GM04503 (cell line): ENCODE measurements at regions not wholly inside any gene's neighbourhood (a gene's known extent, or its start where the extent isn't known, plus 50 kb on each side); places are given as distances from the start of the nearest gene placed in this dataset.
A peak's percentile ranks its signal among the peaks of the same experiment; 100 is the strongest.
"Not testable (repeated sequence)": the region's sequence is repeated elsewhere in the genome, so short reads cannot be mapped to it uniquely, and the experiment has no call there.

Experiments
- DNase-seq: peaks from one replicate; pipeline ENCODE4 v3.0.0-alpha.2; 2012; ENCODE audit warnings: low read depth

DNA sequence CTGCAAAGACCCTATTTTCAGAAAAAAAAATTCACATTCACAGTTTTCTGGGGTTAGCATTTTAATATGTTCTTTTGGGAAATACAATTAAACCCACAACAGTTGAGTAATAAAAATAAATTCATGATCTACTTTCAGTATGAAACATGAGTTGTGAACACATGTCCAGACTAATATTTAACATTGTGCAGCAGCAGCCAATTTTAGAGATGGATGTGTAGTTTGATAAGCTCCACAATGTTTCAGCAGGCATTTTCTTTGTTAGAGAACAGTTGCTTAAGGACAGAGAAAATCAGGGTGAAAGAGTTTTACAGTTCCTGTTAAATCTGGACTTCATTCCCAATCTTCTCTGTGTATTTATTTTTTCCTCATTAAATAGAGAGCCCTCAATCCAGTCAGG is 519.5 kb downstream of the PIK3C3 start:
- no peak for DNase-seq

DNA sequence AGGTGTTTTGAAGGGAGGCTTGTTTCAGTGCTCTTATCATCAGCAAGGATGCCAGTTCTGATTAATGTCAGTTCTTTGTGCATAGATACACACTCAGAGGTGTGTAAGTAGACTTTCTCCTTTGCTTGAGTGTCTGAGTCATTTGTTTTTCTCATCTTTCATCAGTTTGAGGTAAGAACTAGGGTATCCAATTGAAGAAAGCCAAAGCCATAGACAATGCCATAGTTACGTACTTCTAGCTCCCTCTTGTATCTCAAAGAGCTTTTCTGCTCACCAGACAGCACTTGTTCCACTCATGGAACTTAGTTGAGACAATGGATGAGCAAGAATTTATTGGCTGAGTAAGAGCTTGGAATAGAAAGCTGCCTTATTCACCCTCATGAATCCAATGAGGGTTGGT is 520.1 kb downstream of the PIK3C3 start:
- no peak for DNase-seq

DNA sequence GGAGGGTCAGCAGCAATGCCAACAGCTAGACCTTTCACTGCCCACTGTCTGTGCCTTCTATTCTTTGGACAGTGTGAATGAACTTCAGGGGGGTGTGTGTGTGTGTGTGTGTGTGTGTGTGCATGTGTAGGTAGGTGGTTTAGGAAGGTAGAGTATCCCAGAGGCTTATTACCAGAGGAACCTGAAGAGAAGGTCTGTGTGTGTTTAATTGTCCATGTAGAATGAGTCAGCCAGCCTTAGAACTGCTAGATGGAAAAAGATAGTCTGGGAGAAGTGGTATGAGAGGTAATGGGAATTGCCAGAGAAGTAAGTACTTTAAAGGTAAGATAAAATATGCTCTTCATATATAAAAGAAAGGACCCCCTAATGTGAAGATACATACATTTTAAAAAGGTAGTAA is 522.2 kb downstream of the PIK3C3 start:
- no peak for DNase-seq

DNA sequence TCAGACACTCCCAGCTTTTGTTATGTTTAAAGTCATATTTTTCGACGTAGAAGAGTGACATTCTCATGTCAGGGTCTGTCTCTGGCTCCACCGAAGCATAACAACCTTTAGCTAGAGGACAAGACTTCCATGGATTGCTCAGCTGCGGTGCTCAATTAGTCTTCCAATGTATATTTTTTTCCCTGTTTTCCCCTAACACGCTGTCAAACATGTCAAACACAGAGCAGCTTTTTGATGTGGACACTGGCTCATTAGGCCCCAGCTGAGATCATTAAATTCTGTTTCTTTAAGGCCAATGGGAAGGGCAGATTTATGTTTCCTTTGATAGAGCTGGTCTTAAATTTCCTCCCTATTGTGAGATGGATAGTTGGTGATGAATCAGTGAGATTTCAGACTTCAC is 525.4 kb downstream of the PIK3C3 start:
- no peak for DNase-seq

DNA sequence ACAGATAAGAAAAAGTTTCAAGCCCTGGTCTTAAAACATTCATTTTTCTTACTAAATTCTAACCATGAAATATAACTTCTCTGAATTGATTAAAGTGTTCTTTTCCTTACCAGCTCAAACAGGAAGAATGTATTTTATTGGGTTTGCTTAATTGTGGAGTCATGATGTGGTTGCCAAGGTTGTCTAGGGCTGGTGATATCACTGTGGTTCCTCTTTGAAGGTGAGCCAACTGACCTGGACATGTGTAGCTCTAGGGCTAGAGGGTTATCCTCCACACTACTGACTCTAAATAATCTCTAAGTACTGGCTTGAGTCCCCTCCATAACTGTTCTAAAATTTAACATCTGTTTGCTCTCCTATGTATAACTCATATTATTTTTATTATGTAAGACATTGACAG is 529.6 kb downstream of the PIK3C3 start:
- no peak for DNase-seq

DNA sequence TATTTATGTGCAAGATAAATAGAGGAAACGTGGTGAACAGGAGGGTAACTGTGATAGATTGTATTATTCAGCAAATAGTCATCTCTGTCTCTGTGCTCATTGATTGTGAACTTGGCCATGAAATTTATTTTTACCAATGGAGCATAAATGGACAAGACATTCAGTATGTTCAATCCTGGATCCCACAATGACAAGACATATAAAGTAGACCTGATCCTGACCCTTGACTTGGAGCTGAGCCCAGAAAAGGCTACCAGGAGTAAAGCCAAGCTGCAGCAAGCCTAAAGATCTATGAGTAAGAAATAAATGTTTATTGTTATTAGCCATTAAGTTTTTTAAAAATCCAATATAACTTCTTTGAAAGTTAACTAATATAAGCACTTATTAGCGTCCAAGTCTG is 531.2 kb downstream of the PIK3C3 start:
- DNase-seq: no peak

DNA sequence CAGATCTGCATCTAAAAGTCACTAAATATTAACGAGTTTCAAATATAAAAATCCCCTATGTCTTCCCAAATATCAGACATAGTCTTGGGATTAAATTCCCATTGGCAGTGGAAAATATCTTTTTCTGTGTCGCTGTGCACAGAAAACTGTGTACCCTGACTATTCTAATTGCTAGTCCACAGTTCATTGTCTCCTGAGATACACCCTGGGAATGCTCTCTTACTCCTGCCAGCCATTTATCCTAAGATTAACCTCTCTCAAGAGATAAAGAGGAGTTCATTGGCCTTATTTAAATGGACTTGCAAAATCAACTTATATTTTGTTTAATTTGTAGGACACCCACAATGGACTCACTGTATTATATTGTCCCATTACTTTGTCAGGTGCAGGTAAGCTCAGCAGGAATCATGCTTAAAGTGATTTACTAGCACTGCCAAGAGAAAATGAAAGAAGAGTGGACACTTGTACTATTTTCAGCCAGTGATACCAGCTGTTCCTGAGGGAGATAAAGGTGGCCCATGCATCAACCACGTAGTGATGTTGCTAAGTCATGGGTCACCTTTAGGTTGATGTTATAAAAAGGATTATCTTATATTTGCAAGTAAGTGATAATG is 553.8 kb downstream of the PIK3C3 start:
- DNase-seq: no peak

DNA sequence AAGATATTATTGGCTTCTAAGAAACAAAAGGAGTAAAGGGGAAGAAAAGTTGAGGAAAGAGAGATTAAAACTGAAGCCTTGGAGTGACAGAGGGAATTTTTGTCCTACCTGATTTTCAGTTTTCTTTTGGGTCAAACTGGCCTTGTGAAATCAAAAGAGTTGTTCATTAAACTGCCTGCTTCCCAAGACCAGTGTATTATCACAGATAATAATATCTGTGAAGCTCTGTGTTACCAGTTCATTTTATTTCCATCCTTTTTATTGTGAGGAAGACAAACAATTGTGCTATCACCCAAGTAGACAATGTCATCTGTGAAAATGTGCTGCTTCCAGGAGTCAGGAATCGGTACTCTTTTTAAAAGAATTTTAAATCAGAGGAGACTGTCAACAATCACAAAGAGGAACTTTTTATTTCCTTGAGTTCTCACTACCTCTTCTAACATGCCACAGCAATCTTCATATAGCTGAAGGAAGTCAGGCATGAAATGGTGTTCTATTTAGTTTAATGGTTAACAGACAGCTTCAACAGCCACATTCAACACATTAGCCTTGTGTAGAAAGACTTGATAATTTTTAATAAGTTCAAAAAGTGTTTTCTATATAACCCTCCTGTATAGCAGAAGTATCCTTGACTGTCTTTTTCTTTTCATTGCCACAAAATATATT is 554.8 kb downstream of the PIK3C3 start:
- DNase-seq: no peak

DNA sequence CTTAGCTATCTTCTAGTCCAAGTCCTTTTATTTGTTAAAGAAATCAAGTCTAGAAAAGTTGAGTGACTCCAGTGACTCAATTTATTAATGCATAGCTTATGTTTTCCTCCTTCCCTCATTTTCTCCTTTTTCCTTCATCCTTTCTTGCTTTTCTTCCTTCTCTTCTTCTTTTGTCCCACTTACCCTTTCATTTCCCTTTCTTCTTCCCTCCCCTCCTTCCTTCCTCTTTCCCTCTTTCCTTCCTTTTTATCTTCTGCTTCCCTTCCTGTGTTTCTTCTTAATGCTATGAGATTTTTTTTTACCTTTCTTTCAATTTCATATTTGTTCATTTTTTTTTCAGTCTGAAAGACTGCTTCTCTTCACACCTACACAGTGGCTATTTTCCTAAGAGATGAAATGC is 555.5 kb downstream of the PIK3C3 start:
- no peak for DNase-seq

DNA sequence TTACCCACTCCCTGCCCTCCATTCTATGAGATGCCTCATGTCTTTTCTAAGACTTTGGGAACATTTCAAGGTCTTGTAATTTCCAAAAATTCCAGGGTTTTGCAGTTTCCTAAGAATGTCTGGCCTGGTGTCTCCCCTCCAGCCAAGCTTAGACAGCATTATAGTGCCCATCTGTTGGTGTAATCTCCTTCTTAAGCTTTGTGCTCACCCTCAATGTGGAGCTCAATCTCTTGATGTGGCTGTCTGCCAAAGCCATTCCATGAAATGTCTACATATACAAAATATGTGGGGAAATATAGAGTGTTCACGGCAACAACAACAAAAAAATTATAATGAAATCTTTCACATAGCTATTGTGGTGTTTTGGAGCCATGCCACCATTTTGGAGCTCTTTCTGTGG is 558.4 kb downstream of the PIK3C3 start:
- no peak for DNase-seq

DNA sequence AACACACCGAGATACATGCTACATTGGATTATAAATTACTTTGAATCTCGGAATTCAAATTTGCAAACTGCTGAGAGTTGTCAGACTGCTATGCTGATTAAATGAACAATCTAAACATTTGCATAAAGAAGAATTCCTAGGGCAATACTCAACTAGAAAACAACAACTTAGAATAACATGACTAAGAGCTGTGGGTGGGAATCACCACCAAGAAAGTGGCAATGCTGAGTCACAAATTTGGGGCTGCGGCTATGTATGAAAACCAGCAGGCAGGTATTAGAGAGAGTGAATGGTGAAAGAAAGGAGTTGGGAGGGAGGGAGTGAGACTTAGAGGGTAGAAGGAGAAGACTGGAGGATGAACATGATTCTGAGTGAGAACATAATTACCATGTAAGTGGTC is 559.5 kb downstream of the PIK3C3 start:
- DNase-seq: peak; percentile 4

DNA sequence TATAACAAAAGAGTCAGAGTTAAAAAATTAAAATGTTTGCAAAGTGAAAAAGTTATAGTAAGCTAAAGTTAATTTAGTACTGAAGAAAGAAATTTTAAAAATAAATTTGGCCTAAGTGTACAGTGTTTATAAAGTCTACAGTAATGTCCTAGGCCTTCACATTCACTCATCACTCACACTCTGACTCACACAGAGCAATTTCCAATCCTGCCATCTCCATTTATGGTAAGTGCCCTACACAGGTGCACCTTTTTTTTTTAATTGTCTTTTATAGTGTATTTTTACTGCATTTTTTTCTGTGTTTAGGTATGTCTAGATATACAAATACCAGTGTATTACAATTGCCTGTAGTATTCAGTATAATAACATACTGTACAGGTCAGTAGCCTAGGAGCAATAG is 562.9 kb downstream of the PIK3C3 start:
- no peak for DNase-seq

DNA sequence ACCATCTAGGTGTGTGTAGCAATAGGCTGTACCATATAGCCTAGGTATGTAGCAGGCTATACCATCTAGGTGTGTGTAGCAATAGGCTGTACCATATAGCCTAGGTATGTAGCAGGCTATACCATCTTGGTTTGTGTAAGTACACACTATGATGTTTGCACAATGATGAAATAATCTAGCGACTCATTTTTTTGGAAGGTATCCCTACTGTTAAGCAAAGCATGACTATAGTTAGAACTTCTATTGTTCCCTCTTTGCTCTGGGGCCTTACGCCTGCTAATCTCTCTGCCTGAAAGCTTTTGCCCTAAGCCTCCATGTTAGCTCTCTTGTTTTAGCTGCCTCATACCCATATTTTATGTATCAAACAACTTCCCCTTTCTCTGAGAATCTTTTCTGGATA is 563.3 kb downstream of the PIK3C3 start:
- not testable (repeated sequence) for DNase-seq

DNA sequence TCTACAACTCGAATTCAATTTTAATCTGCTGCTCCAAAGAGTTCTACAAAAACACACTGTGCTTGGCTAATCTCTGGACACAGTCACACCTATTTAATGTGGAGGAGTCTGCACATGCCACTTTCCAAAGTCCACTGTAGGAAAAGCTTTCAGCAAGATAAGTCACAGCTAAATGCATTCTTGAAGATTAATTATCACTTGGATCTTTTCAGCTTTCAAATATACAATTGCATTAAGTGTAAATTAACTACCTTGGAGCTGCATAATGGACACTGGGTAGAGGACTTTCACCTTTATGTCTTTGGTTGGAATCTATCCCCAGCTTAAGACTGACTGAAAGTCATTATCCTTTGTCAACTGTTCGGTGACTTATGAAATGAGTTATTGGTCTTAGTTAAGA is 565.1 kb downstream of the PIK3C3 start:
- no peak for DNase-seq

DNA sequence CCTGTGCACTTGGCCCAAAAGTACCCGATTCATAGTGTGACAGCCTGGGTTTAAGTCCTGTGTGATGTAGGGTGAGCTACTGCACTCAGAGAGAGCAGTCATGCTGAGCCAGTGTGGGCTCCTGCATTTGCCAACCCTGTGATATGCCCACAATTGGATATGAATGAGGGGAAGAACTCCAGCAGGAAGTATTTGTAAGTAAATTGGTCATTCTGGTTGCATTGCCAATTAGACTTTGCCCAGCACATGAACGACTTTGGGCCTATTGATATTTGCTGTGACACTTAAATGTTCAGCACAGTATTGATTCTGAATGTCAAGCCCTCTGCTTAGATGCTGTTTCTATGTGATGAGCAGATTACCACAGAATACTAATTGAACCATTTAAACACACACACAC is 570.9 kb downstream of the PIK3C3 start:
- no peak for DNase-seq

DNA sequence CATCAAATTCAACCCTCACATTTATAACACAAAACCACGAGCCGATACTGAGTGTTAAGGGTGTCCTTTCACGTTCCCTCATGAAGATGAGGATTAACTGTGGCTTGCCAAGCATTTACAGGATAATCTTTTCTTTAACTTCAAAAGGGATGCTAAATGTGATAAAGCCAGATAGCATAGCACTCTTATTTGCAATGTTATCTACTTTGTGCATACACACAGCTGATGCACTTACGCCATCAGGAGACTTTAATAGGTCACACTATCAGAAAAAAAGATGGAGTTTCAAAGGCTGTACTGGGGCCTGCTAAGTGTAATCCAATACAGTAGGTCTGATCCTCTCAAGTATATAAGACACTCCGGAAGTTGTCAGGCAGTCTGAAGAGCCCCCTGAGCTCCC is 572.7 kb downstream of the PIK3C3 start:
- no peak for DNase-seq

DNA sequence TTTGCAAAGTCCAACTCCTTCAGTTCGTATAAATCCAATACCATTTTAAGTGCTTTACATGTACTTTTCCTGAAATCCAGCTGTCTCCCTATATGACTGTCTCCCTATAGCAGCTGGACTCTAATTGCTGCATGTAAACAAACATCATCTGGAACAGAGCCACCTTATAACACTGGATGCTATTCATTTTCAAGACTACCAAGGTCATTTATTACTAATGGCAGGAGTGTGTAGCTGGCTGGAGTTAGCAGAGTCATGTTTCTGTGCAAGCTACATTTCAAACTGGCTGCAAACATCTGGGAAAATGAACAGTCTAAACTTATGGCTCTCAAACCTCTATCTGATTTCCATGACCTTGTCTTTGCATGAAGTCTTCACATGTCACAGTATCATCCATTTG is 575.2 kb downstream of the PIK3C3 start:
- DNase-seq: no peak

DNA sequence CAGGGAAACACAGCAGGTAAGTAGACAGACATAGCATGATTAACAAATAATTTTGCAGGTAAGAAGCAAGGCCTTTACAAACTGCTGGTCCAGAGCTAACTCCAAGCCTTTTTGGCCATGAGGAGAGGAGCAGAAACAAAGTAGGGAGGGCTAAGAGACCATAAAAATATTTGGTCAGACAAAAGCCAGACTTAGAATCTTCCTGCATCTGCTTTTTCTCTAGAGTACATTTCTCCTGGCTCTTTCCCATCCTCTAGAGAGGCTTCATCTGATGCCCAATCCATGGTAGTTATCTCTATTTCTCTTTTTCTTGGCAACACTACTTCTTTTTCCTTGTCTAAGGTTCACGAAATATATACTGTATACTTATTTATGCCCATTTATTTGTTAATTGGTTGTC is 577.1 kb downstream of the PIK3C3 start:
- DNase-seq: no peak

DNA sequence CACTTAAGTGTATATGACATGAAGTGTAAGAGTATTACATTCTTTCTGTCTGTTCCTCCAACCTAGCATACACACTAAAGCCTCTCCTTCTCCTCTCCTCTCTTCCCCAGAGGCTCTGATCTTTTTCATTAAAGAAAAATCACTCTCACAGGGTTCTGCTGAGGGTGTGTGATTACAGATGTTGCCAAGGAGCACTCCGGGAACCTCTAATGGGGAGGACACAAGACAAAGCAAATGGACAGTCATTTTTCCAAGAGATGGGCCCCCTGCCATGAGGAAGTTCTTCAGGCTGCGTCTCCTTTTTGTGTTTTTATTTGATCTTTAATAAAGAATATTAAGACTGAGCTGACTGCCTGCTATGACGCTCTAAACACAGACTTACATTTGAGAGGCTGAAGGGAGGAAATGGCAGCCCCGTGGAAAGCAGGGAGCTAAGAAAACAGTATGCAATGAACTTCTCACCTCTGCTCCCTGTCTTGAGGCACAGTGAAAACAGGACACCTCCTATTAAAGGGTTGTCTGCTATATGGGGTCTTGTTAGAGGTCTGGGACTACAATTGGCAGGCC is 578.1 kb downstream of the PIK3C3 start:
- DNase-seq: no peak

DNA sequence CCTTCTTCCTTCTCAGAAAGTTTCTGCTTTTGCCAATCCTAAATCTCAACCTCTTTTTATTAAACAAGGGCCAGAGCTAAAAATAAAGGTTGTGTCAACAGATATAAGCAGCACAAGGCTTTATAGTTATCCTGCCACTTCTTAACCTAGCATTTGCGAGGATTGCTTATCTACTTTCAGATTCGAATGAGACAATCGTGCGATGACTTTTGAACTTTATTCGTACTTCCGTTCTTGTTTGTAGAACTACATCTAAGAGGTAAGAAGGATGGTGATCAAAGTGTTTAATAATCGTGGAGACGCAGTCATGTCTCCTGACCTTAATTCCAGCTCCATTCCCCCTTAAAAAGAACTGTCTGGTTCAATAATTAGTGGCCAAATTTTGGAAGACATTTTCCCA is 578.6 kb downstream of the PIK3C3 start:
- no peak for DNase-seq

DNA sequence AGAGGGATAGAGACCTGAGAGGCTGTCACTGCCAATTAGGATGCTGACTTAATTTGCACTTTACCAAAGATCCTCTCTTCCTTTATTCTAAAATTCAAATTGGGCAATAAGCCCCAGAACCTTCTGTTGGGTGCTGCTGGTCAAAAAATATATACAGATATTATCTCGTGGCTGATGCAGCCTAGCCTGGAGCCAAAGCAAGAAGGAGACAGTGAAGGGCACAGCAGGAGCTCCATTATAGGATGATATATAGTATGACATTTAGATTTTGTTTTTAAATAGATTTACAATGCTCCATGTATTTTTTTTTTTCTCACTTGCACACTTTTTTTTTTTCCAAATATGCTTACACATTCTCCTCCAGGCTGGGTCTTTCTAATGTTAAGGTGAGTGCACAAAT is 579.3 kb downstream of the PIK3C3 start:
- no peak for DNase-seq

DNA sequence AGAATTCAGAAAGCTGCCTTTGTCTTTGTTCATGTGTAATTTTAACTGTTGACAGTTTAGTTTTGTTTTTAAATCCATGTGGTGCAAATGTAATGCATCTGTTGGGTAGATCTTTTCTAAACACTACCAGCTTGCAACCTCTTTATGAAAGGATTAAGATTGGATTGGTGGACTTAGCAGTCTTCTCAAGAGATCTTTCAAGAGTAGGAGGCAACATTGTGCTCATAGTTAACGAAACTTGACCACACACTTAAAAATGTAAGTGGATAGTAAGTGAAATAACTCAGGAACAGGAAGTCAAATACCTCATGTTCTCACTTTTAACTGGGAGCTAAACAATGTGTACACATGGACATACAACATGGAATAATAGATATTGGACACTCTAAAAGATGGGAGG is 579.0 kb downstream of the RIT2 start:
- DNase-seq: no peak

DNA sequence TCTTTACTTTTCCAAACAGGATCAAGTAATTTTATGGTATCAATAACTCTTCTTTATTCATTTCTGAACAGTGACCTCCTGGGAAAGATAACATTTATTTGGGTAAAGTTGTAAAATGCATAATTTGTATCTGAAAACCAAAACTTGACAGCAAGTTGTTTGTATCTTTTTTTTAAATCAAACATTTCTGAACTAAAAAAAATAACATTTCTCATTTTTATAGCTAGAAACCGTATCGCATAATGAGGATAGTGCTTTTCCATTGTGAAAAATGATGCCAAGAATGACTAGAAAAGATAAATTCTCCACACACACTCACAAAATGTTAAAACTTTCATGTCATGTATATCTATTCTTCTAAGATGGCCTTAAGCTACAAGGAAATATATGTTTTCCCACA is 578.2 kb downstream of the RIT2 start:
- DNase-seq: no peak

DNA sequence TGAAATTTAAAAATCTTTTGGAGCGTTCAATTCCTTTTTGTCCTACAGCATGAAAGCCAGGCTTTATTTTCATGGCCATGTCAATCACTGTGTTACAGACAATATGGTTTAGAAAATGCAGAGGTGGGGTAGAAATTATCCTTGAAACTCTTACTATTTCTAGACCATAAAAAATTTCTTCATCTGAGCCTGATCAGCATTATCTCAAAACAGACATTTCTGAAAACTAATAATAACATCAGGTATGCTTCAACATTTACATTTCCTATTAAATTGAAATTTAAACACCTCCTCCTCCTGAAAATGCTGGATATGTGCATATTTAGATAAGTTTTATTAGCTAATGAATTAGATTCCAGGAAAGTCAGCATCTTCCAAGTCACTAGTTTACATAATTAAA is 570.6 kb downstream of the RIT2 start:
- no peak for DNase-seq
